GM12878 (cell line): ENCODE measurements at regions not wholly inside any gene's neighbourhood (a gene's known extent, or its start where the extent isn't known, plus 50 kb on each side); places are given as distances from the start of the nearest gene placed in this dataset.

Source experiments
- ATAC-seq: fragments of 200-7000 bp; cut with Tn5 transposase; 3 replicates; pipeline ENCODE4 v1.9.1; 2020; ENCODE audit warnings: mild to moderate bottlenecking, moderate library complexity
- BruUV-seq: library from RNA; stranded (reverse); fragments of 400-500 nt; replicated peaks from 2 replicates; lab custom pipeline; 2021; lab: Mats Ljungman, UMichigan
- CTCF ChIA-PET: fragments of 300-600 bp; sonication (Branson Sonifier 250); formaldehyde crosslinking; extraction: SDS; loops from one replicate; lab custom pipeline; 2021; ENCODE audit warnings: inconsistent platforms; lab: Yijun Ruan, JAX
- POLR2A ChIA-PET: fragments of 350-600 bp; formaldehyde crosslinking; extraction: SDS; loops from one replicate; lab custom pipeline; 2021; ENCODE audit warnings: inconsistent platforms; lab: Charles Lee
- RAD21 ChIA-PET: fragments of 300-600 bp; sonication (Branson Sonifier 250); formaldehyde crosslinking; loops from one replicate; lab custom pipeline; 2023; ENCODE audit warnings: antibody characterized with exemption; ENCODE audit not compliant: unreplicated experiment; lab: Charles Lee
- SMC1A ChIA-PET: fragments of 300-600 bp; sonication (Branson Sonifier 250); formaldehyde crosslinking; loops from one replicate; lab custom pipeline; 2023; ENCODE audit not compliant: unreplicated experiment, uncharacterized antibody; lab: Charles Lee
- DNase-seq: peaks from one replicate; pipeline ENCODE4 v3.0.0-alpha.2; 2011; ENCODE audit warnings: low read depth, low spot score
- FAIRE-seq: peaks from 3 replicates; lab custom pipeline; 2011; peaks lifted over from hg19 to GRCh38; lab: Jason Lieb, UNC
- H2AFZ ChIP-seq: 2 replicates; pipeline ENCODE4 v1.6.0; 2011; ENCODE audit warnings: low read depth, low read length, control low read depth; ENCODE audit not compliant: control insufficient read depth
- H3K27ac ChIP-seq: 2 replicates; pipeline ENCODE4 v1.5.1; 2011; ENCODE audit warnings: control low read depth; ENCODE audit not compliant: control insufficient read depth, insufficient read depth
- H3K27me3 ChIP-seq, 2 experiments: replicated peaks in 1 of 2; 2 replicates each; pipeline versions ENCODE4 v1.6.0 to v1.6.1; 2011; ENCODE audit warnings: low read length in 1 of 2; ENCODE audit not compliant: control insufficient read depth in 2 of 2, insufficient read depth in 2 of 2
- H3K36me3 ChIP-seq, 2 experiments: 2 replicates each; pipeline ENCODE4 v1.5.1; 2011; ENCODE audit warnings: low read length in 1 of 2; ENCODE audit not compliant: control insufficient read depth in 2 of 2, insufficient read depth in 2 of 2
- H3K4me1 ChIP-seq: 2 replicates; pipeline ENCODE4 v1.6.1; 2011; ENCODE audit warnings: mild to moderate bottlenecking, low read length, moderate library complexity, mixed read lengths; ENCODE audit not compliant: control insufficient read depth, insufficient read depth
- H3K4me2 ChIP-seq: 2 replicates; pipeline ENCODE4 v1.6.0; 2011; ENCODE audit warnings: control low read depth; ENCODE audit not compliant: control insufficient read depth, insufficient read depth
- H3K4me3 ChIP-seq: fragments of 200-600 bp; sonication (generic); 2 replicates; pipeline ENCODE4 v1.5.1; 2016
- H3K79me2 ChIP-seq: 2 replicates; pipeline ENCODE4 v1.6.0; 2011; ENCODE audit warnings: low read length; ENCODE audit not compliant: control insufficient read depth, insufficient read depth
- H3K9ac ChIP-seq: 2 replicates; pipeline ENCODE4 v1.8.0; 2011; ENCODE audit warnings: low read length, control low read depth, mixed read lengths; ENCODE audit not compliant: control insufficient read depth, insufficient read depth
- H3K9me3 ChIP-seq: replicated peaks from 3 replicates; pipeline ENCODE4 v1.5.1; 2011; ENCODE audit warnings: mild to moderate bottlenecking, low read length; ENCODE audit not compliant: control insufficient read depth, insufficient read depth
- H4K20me1 ChIP-seq: 2 replicates; pipeline ENCODE4 v1.6.0; 2011; ENCODE audit not compliant: control insufficient read depth, insufficient read depth
- DPF2 ChIP-seq: fragments of 450-650 bp; IDR thresholded peaks from 2 replicates; pipeline ENCODE4 v1.6.1; 2017; ENCODE audit warnings: mild to moderate bottlenecking
- EGR1 ChIP-seq, 2 experiments: IDR thresholded peaks; 1 replicate in 1 of 2; 2 replicates in 1 of 2; pipeline ENCODE4 v1.6.1; 2011 to 2012; ENCODE audit warnings: low read depth in 2 of 2, low read length in 2 of 2, borderline replicate concordance in 1 of 2, mild to moderate bottlenecking in 1 of 2, moderate library complexity in 1 of 2
- IKZF1 ChIP-seq: fragments of 450-650 bp; conservative IDR thresholded peaks from 2 replicates; pipeline ENCODE4 v1.6.1; 2017; ENCODE audit warnings: antibody characterized with exemption, mild to moderate bottlenecking
- JUNB ChIP-seq: IDR thresholded peaks from 2 replicates; pipeline ENCODE4 v1.6.1; 2016; ENCODE audit warnings: antibody characterized with exemption, mild to moderate bottlenecking
- PAX8 ChIP-seq: fragments of 450-650 bp; IDR thresholded peaks from 2 replicates; pipeline ENCODE4 v1.6.1; 2017; ENCODE audit warnings: mild to moderate bottlenecking, moderate library complexity
- POLR2AphosphoS5 ChIP-seq: IDR thresholded peaks from 2 replicates; pipeline ENCODE4 v1.6.1; 2011; ENCODE audit warnings: mild to moderate bottlenecking, low read length, inconsistent platforms
- RELA ChIP-seq: fragments of 450-650 bp; IDR thresholded peaks from 2 replicates; pipeline ENCODE4 v1.8.0; 2014; ENCODE audit warnings: borderline replicate concordance; ENCODE audit not compliant: partially characterized antibody
- SRF ChIP-seq, 2 experiments: IDR thresholded peaks; 2 replicates each; pipeline ENCODE4 v1.6.1; 2011; ENCODE audit warnings: low read depth in 2 of 2, low read length in 2 of 2, mild to moderate bottlenecking in 1 of 2, moderate library complexity in 1 of 2
- TAF1 ChIP-seq: IDR thresholded peaks from 2 replicates; pipeline ENCODE4 v1.6.1; 2011; ENCODE audit warnings: mild to moderate bottlenecking, low read depth, low read length, borderline replicate concordance
- YY1 ChIP-seq: IDR thresholded peaks from 2 replicates; pipeline ENCODE4 v1.6.1; 2011; ENCODE audit warnings: low read depth, mild to moderate bottlenecking, low read length
- WGBS: methylation state at CpG from one replicate; pipeline ENCODE4 v1.1.6; 2016; ENCODE audit warnings: low lambda C conversion rate; ENCODE audit not compliant: insufficient replicate concordance, insufficient coverage; ENCODE audit errors: missing lambda C conversion rate; 5-methylcytosine and 5-hydroxymethylcytosine counted together
- in situ Hi-C: fragments of 300-500 bp; cut with MboI; formaldehyde crosslinking; loops from 9 replicates; pipeline ENCODE4 v1.14.3; 2018; ENCODE audit warnings: mixed read lengths
- intact Hi-C: fragments of 100-400 bp; cut with micrococcal nuclease; formaldehyde crosslinking; loops from one replicate; pipeline ENCODE4 v1.14.2; 2022; ENCODE audit not compliant: unreplicated experiment
- TF ChIP-seq, protein P1 (sequence below): fragments of 450-650 bp; IDR thresholded peaks from 2 replicates; pipeline ENCODE4 v1.6.1; 2017; ENCODE audit warnings: low read depth, mild to moderate bottlenecking, moderate library complexity
- TF ChIP-seq, protein P2 (sequence below): fragments of 450-650 bp; IDR thresholded peaks from 2 replicates; pipeline ENCODE4 v1.6.1; 2017; ENCODE audit warnings: mild to moderate bottlenecking, moderate library complexity
- TF ChIP-seq, protein P3 (sequence below): IDR thresholded peaks from 2 replicates; pipeline ENCODE4 v1.6.1; 2012; ENCODE audit warnings: mild to moderate bottlenecking, low read depth, low read length

DNA sequence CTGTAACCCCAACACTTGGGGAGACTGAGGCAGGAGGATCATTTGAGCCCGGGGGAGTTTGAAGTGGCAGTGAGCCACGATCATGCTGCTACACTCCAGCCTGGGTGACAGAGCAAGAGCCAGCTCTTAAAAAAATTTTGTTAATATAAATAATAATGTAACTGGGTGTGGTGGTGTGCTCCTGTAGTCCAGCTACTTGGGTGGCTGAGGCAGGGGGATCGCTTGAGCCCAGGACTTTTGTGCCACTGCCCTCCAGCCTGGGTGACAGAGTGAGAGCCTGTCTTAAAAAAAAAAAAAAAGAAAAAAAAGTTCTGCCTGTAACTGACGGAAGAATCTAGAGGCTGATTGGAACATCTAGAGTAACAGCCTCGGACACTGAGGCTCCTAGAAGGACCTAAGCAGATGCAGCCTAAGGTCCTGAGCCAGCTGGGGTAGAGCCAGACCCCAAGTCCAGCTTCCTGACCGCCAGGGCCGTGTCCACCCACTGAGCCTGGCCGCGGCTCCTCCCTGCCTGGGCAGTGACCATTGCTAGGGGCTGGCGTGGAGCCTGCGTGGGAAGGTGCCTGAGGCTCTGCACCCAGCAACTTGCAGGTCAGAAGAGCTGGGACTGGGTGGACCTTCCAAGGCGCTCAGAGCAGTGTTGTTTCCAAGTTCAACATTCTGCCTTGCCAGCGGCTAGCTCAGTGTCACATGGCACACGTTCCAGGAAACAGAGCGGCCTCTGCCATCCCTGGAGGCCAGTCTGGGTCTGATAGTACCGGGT, 209.4 kb upstream of the CIBAR2 start:
- intact Hi-C loops (no loop called here), in situ Hi-C loops (no loop called here)
- DNase-seq (no peak), ATAC-seq (no peak), FAIRE-seq (no peak)
- H4K20me1 ChIP-seq = no peaks in the 10 kb centered on the region
- no peaks in the 10 kb centered on the region for H3K4me1 ChIP-seq
- 11% methylated on average over 16 of the region's 16 CpGs for WGBS
- no TSS peak for BruUV-seq
- H3K4me2 ChIP-seq = no peak overlapping the region
- H3K79me2 ChIP-seq = no peaks in the 10 kb centered on the region
- H2AFZ ChIP-seq = no peak overlapping the region
- H3K27ac ChIP-seq = no peak overlapping the region
- no peaks in the 10 kb centered on the region; the same call in 2 of the 3 replicates for H3K9me3 ChIP-seq
- no peak overlapping the region for H3K4me3 ChIP-seq
- H3K9ac ChIP-seq = no peak overlapping the region
- no peaks in the 10 kb centered on the region for H3K36me3 ChIP-seq
- CTCF ChIA-PET = interaction anchor here (1.0 to 1.1 kb wide), 2 partner anchors 9 to 15 kb away, joined by 3 read pairs; no protein-coding TSS in a partner anchor
- SMC1A ChIA-PET = no interaction called here
- POLR2A ChIA-PET = no interaction called here
- H3K27me3 ChIP-seq = peaks cover 0 to under 1% of the 10 kb centered on the region in 2 experiments; a peak in 1 of 4 replicates
- RAD21 ChIA-PET = no interaction called here
- TF ChIP-seq EGR1 (IDR thresholded peaks at IDR 0.05; ENCODE audit: borderline replicate concordance in 1 of 2, low read depth in 2 of 2, low read length in 2 of 2) (no peak), POLR2AphosphoS5 (no peak), IKZF1 (no peak), PAX8 (no peak), JUNB (no peak), RELA (no peak), YY1 (no peak), TAF1 (no peak), SRF (IDR thresholded peaks at IDR 0.05; ENCODE audit: low read depth in 2 of 2, low read length in 2 of 2) (no peak), DPF2 (no peak)
- TF ChIP-seq, protein P1, sequence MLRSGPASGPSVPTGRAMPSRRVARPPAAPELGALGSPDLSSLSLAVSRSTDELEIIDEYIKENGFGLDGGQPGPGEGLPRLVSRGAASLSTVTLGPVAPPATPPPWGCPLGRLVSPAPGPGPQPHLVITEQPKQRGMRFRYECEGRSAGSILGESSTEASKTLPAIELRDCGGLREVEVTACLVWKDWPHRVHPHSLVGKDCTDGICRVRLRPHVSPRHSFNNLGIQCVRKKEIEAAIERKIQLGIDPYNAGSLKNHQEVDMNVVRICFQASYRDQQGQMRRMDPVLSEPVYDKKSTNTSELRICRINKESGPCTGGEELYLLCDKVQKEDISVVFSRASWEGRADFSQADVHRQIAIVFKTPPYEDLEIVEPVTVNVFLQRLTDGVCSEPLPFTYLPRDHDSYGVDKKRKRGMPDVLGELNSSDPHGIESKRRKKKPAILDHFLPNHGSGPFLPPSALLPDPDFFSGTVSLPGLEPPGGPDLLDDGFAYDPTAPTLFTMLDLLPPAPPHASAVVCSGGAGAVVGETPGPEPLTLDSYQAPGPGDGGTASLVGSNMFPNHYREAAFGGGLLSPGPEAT = no peak
- TF ChIP-seq, protein P2, sequence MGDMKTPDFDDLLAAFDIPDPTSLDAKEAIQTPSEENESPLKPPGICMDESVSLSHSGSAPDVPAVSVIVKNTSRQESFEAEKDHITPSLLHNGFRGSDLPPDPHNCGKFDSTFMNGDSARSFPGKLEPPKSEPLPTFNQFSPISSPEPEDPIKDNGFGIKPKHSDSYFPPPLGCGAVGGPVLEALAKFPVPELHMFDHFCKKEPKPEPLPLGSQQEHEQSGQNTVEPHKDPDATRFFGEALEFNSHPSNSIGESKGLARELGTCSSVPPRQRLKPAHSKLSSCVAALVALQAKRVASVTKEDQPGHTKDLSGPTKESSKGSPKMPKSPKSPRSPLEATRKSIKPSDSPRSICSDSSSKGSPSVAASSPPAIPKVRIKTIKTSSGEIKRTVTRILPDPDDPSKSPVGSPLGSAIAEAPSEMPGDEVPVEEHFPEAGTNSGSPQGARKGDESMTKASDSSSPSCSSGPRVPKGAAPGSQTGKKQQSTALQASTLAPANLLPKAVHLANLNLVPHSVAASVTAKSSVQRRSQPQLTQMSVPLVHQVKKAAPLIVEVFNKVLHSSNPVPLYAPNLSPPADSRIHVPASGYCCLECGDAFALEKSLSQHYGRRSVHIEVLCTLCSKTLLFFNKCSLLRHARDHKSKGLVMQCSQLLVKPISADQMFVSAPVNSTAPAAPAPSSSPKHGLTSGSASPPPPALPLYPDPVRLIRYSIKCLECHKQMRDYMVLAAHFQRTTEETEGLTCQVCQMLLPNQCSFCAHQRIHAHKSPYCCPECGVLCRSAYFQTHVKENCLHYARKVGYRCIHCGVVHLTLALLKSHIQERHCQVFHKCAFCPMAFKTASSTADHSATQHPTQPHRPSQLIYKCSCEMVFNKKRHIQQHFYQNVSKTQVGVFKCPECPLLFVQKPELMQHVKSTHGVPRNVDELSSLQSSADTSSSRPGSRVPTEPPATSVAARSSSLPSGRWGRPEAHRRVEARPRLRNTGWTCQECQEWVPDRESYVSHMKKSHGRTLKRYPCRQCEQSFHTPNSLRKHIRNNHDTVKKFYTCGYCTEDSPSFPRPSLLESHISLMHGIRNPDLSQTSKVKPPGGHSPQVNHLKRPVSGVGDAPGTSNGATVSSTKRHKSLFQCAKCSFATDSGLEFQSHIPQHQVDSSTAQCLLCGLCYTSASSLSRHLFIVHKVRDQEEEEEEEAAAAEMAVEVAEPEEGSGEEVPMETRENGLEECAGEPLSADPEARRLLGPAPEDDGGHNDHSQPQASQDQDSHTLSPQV = no peak
- TF ChIP-seq, protein P3, sequence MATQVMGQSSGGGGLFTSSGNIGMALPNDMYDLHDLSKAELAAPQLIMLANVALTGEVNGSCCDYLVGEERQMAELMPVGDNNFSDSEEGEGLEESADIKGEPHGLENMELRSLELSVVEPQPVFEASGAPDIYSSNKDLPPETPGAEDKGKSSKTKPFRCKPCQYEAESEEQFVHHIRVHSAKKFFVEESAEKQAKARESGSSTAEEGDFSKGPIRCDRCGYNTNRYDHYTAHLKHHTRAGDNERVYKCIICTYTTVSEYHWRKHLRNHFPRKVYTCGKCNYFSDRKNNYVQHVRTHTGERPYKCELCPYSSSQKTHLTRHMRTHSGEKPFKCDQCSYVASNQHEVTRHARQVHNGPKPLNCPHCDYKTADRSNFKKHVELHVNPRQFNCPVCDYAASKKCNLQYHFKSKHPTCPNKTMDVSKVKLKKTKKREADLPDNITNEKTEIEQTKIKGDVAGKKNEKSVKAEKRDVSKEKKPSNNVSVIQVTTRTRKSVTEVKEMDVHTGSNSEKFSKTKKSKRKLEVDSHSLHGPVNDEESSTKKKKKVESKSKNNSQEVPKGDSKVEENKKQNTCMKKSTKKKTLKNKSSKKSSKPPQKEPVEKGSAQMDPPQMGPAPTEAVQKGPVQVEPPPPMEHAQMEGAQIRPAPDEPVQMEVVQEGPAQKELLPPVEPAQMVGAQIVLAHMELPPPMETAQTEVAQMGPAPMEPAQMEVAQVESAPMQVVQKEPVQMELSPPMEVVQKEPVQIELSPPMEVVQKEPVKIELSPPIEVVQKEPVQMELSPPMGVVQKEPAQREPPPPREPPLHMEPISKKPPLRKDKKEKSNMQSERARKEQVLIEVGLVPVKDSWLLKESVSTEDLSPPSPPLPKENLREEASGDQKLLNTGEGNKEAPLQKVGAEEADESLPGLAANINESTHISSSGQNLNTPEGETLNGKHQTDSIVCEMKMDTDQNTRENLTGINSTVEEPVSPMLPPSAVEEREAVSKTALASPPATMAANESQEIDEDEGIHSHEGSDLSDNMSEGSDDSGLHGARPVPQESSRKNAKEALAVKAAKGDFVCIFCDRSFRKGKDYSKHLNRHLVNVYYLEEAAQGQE = no peak
